Astrocyte (in vitro differentiated cells and primary cell): ENCODE measurements at regions not wholly inside any gene's neighbourhood (a gene's known extent, or its start where the extent isn't known, plus 50 kb on each side); places are given as distances from the start of the nearest gene placed in this dataset.

Source experiments
- EZH2 ChIP-seq: IDR thresholded peaks from 2 replicates; pipeline ENCODE4 v1.6.1; 2012; ENCODE audit warnings: mild to moderate bottlenecking, low read length, inconsistent platforms; ENCODE audit not compliant: insufficient read depth
- TF ChIP-seq, protein P1 (sequence below): IDR thresholded peaks from 2 replicates; pipeline ENCODE4 v1.5.1; 2011; ENCODE audit warnings: low read depth, mild to moderate bottlenecking, inconsistent platforms, low read length, moderate library complexity; ENCODE audit not compliant: insufficient read depth

DNA sequence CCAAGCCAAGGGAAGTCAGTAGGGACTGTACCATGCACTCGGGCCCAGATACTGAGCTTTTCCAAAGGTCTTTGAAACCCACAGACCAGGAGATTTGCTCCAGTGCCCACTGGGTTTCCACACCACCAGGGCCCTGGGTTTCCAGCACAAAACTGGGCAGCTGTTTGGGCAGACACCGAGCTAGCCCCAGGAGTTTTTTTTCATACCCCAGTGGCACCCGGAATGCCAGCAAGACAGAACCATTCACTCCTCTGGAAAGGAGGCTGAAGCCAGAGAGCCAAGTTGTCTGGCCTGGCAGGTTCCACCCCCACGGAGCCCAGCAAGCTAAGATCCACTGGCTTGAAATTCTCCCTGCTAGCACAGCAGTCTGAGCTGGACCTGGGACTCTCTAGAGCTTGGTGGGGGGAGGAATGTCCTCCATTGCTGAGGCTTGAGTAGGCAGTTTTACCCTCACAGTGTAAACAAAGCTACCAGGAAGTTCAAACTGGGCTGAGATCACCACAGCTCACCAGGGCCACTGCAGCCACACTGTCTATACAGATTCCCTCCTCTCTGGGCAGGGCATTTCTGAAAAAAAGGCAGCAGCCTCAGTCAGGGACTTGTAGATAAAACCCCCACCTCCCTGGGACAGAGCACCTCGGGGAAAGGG lies 793.7 kb downstream of the RPS29 start:
- TF ChIP-seq, protein P1, sequence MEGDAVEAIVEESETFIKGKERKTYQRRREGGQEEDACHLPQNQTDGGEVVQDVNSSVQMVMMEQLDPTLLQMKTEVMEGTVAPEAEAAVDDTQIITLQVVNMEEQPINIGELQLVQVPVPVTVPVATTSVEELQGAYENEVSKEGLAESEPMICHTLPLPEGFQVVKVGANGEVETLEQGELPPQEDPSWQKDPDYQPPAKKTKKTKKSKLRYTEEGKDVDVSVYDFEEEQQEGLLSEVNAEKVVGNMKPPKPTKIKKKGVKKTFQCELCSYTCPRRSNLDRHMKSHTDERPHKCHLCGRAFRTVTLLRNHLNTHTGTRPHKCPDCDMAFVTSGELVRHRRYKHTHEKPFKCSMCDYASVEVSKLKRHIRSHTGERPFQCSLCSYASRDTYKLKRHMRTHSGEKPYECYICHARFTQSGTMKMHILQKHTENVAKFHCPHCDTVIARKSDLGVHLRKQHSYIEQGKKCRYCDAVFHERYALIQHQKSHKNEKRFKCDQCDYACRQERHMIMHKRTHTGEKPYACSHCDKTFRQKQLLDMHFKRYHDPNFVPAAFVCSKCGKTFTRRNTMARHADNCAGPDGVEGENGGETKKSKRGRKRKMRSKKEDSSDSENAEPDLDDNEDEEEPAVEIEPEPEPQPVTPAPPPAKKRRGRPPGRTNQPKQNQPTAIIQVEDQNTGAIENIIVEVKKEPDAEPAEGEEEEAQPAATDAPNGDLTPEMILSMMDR = no peak
- TF ChIP-seq EZH2 = no peak
